HL-60/S4 (cell line): ENCODE measurements at regions not wholly inside any gene's neighbourhood (a gene's known extent, or its start where the extent isn't known, plus 50 kb on each side); places are given as distances from the start of the nearest gene placed in this dataset.

Experiments
- in situ Hi-C: fragments of 300-500 bp; cut with MboI; formaldehyde crosslinking; loops from 2 replicates; pipeline ENCODE4 v1.14.3; 2022; ENCODE audit warnings: low sequenced_read_pairs

DNA sequence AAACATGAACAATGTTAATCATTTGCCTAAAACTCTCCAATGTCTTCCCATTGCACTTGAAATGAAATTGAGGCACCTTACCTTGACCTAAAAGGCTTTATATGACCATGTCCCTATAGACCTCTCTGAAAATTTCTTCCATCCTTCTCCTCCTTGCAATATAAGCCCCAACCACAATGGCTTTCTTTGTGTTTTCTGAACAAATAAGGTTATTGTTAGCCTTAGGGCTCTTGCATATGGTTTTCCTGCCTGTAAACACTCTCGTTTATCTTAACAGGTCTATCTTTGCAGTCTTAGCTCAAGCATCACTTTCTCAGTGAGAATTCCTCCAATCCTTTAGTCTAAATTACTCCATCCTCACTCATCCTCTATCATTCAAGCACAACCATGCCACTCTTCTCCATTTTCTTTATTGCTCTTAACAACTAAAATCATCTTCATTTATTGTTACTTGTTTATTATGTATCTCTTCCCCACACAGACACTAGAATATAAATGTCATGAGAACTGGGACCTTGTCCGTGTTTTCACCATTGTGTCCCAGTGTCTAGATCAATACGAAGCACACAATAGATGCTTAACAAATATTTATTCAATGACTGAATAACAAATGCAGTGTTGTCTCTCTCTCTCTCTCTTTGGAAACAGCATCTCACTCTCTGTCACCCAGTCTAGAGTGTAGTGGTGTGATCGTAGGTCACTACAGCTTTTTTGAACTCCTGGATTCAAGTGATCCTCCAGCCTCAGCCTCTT, 129.3 kb downstream of the RDH14 start:
- in situ Hi-C loops, result no loop called here

DNA sequence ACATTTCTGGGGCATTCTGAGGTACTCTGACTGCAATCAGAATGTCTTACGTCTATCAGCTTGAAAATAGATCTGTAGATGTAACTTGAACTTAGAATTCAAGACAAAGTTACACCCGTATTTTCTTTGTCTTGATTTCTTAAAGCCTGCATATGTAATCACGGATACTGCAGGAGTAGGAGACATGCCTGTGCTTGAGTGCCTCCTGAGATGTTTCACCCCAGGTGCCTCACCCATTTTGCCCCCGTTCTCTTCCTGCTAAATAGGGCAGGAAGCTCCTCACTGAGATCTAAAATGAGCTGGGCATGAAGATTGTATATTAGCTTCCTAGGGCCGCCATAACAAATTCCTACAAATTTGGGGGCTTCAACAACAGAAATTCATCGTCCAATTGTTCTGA, 131.9 kb downstream of the RDH14 start:
- in situ Hi-C loops, result no loop called here

- in situ Hi-C loops, result no loop called here
Observed at GRCh38 chr2:18427762-18428161, 132.7 kb downstream of the RDH14 start.

GRCh38 chr2:18426174-18426573, 134.3 kb downstream of the RDH14 start:
- in situ Hi-C loops, result no loop called here

GRCh38 chr2:18425210-18425703, 135.2 kb downstream of the RDH14 start:
- in situ Hi-C loops, result no loop called here

- in situ Hi-C loops, result no loop called here
Observed at GRCh38 chr2:18423636-18424035, 136.8 kb downstream of the RDH14 start.

DNA sequence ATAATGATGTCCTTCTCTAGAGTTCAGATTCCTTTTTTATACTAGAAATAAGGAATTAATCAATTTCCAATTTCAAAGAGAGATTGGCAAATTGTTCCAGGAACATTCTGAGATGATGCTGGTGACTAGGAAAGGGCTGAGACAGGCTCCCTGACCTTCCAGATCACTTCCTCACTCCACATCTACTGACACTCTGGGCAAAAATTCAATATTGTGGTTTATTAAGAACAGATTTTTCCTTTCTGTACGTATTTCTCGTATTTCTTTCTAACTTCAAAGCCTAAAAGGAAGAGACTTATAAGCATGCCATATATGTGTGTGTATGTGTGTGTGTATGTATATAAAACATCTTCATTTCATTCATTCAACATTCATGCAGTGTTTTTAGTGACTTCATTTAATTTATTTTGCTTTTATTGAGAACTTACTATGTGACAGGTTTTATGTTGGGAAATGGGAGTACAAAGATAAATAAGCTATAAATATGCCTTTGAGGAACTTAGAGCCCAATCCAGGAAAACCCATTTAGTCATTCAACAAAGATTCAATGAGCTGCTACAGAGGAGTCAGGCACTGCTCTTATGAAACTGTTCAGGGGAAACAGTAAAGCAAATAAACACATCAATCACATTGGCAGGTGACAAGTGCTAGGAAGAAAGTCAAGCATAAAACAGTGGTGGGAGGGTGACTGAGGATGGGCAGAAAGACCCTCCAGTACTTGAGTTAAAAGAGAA, 137.9 kb downstream of the RDH14 start:
- in situ Hi-C loops, result no loop called here

- in situ Hi-C loops, result no loop called here
Observed at GRCh38 chr2:18413676-18414396, 146.6 kb downstream of the RDH14 start.

DNA sequence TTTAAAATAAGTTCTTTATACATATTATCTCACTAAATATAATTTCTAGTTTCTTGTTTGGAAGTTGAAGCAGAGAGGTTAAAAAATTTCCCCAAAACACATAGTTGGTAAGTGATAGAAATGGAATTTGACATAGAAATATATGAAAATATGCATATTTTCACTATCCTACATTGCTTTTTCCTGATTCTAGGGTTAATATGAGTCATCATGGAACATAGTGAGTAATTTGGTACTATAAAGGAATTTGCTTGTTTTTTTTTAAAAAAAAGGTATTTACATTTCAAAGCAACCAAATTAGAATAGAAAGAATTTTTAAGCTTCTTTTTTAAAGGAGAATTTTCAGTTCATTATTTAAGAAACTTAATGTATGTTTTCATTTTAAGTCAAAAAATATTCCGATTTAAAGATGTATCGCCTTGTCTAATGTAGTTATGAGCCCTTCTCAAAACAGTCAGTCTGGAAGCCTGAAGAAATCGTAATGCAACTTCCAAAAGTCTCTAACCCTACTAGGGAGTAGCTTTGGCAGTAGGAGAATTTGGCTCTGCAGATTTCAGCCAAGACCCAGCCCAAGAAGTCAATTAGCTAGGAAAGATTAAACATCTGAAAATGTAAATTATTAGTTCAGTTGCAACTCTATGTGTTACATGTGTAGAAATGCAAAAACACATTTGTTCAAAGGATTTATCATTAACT, 147.3 kb downstream of the RDH14 start:
- in situ Hi-C loops, result no loop called here

DNA sequence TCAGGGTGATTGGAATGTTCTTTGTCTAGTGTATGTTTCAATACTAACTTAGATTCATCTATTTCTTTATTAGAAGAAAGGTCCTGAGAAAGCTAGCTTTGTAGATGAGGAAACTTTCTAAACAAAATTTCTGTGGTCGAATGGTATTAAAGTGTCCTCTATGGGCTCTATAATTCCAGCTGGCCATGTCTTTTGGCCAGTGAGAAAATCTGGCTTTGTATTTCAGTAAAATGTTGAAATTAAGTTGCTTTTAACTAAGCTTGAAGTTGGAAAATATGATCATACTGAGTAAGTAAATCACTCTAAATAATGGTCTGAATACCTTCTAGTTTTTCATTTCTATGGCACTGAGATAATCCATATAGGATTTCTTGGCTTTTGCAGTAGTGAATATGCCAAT, 148.8 kb downstream of the RDH14 start:
- in situ Hi-C loops, result no loop called here

- in situ Hi-C loops, result no loop called here
Observed at GRCh38 chr2:18410543-18410942, 149.9 kb downstream of the RDH14 start.

GRCh38 chr2:18408638-18409037, 151.8 kb downstream of the RDH14 start:
- in situ Hi-C loops, result no loop called here

GRCh38 chr2:18406219-18406618, 154.2 kb downstream of the RDH14 start:
- in situ Hi-C loops, result no loop called here

DNA sequence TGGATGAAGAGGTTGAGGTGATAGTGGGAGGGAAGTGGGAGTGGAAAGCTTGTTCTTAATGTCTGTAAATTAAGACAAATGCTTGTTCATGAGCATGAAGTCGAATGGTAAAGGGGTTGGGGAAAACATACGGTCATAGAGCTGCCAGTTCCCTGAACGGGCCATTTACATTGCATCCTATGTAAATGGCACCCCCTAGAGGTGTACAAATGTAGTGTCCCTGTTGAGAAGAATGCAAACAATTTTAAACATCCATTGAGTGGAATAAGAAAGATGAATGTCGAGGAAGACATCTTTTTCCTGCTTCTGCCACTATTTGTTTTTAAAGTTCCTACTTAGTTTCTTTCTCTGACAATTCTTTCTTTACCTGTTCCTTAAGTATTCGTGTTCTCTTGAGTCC, 155.7 kb downstream of the RDH14 start:
- in situ Hi-C loops, result no loop called here

DNA sequence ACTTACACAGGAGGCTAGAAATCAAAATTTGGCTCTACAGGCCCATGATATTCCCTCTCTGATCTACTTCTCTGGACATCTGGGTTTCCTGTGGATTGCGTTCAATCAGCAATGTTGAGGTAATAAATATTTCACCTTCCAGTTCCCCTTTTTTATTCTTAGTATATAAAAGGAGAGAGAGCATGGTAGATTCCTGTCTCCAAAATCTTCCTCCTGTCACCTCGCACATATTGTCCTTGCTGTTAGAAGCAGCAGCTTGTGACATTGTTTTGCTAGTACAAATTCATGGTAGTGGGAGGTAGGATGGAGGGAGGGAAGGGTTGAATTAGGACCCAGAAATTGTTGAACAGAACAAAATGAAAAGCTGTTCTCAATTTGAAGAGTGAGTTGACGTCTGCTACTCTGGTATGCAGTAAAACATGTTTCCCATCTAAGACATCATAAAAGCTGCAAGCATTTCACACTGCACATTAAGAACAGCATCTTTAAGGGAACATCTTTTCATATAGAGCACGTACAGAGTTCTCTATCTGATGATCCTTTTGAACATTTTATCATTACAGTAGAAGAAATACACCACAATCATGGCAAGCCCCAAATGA, 156.4 kb downstream of the RDH14 start:
- in situ Hi-C loops, result no loop called here

DNA sequence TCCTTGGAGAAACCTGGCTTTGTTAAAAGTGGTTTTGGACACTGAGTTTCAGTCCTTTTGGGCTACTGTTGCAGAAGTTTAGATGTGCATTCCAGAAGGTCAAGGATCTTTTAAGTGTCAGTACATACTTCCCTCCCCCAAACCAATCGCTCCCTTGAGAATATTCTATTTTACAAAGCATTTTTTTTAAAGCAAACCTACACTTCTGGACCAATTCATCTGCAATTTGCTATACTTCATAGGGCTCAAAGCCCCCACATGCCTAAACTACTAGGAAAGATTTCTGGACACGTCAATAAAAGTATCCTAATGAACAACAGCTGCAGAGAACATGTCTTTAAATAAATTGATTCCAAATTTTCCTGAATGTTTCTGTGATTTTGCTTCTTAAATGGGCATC, 157.6 kb downstream of the RDH14 start:
- in situ Hi-C loops, result no loop called here

- in situ Hi-C loops, result no loop called here
Observed at GRCh38 chr2:18401471-18401870, 159.0 kb downstream of the RDH14 start.

DNA sequence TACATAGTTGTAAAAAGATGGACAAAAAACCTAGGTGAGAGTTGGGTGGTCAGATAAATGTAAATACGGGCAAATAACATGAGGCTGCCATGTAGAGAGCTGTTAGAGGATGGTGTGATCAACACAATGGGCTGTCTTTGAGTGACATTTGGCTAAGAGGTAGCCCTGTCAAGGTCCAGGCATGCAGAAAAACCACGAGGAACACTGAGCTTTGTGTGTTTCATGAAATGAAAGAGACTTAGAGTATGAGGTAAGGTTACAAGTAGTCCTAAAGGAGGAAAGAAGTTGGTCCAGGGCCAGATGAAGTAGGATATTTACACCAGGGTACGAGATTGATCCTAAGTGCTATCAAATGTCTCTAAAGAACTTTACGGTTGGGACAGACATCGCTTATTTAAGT, 160.9 kb downstream of the RDH14 start:
- in situ Hi-C loops, result no loop called here

DNA sequence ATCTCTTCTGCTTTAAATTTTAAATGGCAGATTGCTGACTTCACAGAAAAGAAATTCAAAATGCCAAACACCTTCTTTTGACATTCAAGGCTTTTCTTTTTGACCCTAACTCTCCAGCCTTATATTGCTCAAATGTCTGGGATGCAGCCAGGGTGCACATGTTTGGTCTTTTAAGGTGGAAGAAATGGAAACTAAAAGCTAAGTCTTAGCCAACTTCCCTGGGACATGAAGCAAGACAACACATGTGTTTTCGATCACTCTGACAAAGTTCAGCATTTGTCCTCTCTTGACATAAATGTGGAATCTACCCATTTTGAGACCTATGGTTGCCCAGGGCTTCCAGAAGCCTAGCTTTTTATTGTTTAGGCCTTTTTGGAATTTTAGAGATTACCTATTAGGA, 161.6 kb downstream of the RDH14 start:
- in situ Hi-C loops, result no loop called here

GRCh38 chr2:18396329-18397010, 164.0 kb downstream of the RDH14 start:
- in situ Hi-C loops, result no loop called here
